ENCODE measurements at regions not wholly inside any gene's neighbourhood (a gene's known extent, or its start where the extent isn't known, plus 50 kb on each side); places are given as distances from the start of the nearest gene placed in this dataset.

DNA sequence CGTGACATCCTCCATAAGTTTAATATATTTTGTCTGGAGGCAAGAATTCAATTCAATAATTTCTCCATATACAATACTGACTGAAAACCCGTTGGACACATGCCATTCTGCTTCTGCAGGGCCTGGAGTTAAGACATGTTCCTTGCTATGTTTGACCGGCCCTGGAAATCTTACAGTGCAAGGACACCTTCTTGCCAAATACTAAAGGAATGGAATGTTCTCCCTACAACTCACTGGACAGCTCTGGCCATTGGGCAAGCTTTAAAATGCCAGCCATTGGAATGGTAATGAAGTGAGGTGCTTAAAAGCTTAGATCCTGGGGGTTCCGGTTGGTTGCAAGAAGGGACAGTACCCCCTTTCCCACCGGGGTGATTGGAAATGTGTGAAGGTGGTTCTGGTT, 329.8 kb upstream of the PROK2 start:
- TF ChIP-seq POLR2A (IDR thresholded peaks at IDR 0.05; ENCODE audit: low read depth, low read length) (no peak), RFX5 (IDR thresholded peaks at IDR 0.05; ENCODE audit: low read depth, low read length) (no peak), CHD1 (IDR thresholded peaks at IDR 0.05; ENCODE audit: low read depth, low read length) (no peak), MAZ (IDR thresholded peaks at IDR 0.05; ENCODE audit: borderline replicate concordance, low read depth, low read length) (no peak), BHLHE40 (IDR thresholded peaks at IDR 0.05; ENCODE audit: low read depth, low read length) (no peak)
- TF ChIP-seq, protein P1, sequence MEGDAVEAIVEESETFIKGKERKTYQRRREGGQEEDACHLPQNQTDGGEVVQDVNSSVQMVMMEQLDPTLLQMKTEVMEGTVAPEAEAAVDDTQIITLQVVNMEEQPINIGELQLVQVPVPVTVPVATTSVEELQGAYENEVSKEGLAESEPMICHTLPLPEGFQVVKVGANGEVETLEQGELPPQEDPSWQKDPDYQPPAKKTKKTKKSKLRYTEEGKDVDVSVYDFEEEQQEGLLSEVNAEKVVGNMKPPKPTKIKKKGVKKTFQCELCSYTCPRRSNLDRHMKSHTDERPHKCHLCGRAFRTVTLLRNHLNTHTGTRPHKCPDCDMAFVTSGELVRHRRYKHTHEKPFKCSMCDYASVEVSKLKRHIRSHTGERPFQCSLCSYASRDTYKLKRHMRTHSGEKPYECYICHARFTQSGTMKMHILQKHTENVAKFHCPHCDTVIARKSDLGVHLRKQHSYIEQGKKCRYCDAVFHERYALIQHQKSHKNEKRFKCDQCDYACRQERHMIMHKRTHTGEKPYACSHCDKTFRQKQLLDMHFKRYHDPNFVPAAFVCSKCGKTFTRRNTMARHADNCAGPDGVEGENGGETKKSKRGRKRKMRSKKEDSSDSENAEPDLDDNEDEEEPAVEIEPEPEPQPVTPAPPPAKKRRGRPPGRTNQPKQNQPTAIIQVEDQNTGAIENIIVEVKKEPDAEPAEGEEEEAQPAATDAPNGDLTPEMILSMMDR (conservative IDR thresholded peaks at IDR 0.05; ENCODE audit: low read depth, low read length), result no peak
- TF ChIP-seq, protein P2, sequence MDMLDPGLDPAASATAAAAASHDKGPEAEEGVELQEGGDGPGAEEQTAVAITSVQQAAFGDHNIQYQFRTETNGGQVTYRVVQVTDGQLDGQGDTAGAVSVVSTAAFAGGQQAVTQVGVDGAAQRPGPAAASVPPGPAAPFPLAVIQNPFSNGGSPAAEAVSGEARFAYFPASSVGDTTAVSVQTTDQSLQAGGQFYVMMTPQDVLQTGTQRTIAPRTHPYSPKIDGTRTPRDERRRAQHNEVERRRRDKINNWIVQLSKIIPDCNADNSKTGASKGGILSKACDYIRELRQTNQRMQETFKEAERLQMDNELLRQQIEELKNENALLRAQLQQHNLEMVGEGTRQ (IDR thresholded peaks at IDR 0.05; ENCODE audit: low read depth, low read length), result no peak

All from IMR-90 (cell line).